ENCODE measurements at regions not wholly inside any gene's neighbourhood (a gene's known extent, or its start where the extent isn't known, plus 50 kb on each side); places are given as distances from the start of the nearest gene placed in this dataset.
A peak's percentile ranks its signal among the peaks of the same experiment; 100 is the strongest.

DNA sequence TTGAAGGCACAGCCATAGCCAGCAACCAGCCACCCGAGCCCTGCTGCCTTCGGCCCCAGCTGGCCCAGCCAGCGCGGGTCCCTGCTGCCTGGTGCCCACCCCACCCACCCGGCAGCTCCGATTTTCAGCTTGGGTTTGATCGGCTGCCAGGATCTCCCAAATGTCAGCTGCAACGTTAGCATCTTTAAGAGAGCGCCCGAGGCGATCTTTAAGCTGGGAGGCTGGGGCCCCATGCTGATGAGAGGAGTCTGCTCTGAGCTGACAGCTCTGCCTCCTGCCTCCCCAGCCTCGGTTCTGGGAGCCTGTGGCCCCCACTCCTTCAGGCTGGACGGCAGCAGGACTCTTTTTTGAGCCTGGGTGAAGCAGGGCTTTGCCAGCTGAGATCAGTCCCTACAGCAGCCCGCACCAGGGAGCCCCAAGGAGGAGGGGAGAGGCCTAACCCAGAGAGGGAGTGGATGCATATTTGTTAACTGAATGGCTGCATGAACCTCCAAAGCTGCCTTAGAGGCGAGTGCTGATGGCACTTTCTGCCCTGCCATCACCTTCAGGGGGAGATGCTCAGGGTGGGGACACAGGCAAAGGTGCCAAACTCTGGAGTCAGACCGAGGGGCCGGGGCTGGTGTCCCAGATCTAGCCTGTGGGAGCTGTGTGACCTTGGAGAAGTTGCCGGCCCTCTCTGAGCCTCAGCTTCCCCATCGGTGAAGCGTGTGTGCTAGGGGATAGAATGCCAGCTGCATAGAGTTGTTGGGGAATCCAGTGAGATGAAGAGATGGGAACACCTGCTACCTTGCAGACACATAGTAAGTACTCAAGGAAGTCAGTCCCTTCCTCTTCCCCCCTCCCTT is 165.5 kb downstream of the C9orf50 start:
- 75 to 80% methylated on average over 20 of the region's 20 CpGs for WGBS, 2 donors
- H3K4me1 ChIP-seq: peaks cover 0 to 45% (median 38%) of the 10 kb centered on the region in 4 donors
- no peaks in the 10 kb centered on the region for H3K9me3 ChIP-seq
- H3K27me3 ChIP-seq: no peaks in the 10 kb centered on the region
- TF ChIP-seq CTCF (IDR thresholded peaks at IDR 0.05): no peak
- no peak for TF ChIP-seq POLR2AphosphoS5 (IDR thresholded peaks at IDR 0.05)
- no peak for TF ChIP-seq EP300 (IDR thresholded peaks at IDR 0.05)
- TF ChIP-seq POLR2A (IDR thresholded peaks at IDR 0.05): no peak
- H3K4me3 ChIP-seq: no peak overlapping the region
- intact Hi-C loops (cut with DNase I): loop anchor here (5.0 kb wide), 2 partner anchors 73 to 97 kb away; no protein-coding TSS in a partner anchor
- no peak for DNase-seq
- H3K27ac ChIP-seq: no peak overlapping the region
- no peaks in the 10 kb centered on the region for H3K36me3 ChIP-seq

- TF ChIP-seq POLR2AphosphoS5 (IDR thresholded peaks at IDR 0.05) (no peak), EP300 (IDR thresholded peaks at IDR 0.05) (no peak), POLR2A (IDR thresholded peaks at IDR 0.05) (no peak), CTCF (IDR thresholded peaks at IDR 0.05) (no peak)
- no peaks in the 10 kb centered on the region for H3K27me3 ChIP-seq
- no peaks in the 10 kb centered on the region for H3K9me3 ChIP-seq
- H3K4me1 ChIP-seq: peaks cover 0 to 39% (median 32%) of the 10 kb centered on the region in 4 donors
- DNase-seq: no peak
- no peak overlapping the region for H3K27ac ChIP-seq
- intact Hi-C loops (cut with DNase I): loop anchor here (5.0 kb wide), 2 partner anchors 72 to 98 kb away; no protein-coding TSS in a partner anchor
- WGBS, 2 donors: 91 to 94% methylated on average over 8 of the region's 8 CpGs
- no peak overlapping the region for H3K4me3 ChIP-seq
- no peaks in the 10 kb centered on the region for H3K36me3 ChIP-seq
Observed at GRCh38 chr9:129454467-129455067, 166.3 kb downstream of the C9orf50 start.

DNA sequence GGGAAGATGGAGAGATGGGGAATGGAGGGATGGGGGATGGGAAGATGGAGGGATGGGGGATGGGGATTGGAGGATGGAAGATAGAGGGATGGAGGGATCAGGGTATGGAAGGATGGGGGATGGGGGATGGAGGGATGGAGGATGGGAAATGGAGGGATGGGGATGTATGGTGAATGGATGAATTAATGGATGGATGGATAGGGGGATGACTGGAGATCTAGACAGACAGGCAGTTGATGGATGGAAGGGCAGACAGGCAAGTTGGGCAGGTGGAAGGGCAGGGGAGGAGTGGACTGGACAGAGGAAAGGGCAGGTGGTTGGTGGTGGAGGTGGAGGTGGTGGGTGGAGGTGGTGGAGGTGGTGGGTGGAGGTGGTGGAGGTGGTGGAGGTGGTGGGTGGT is 167.2 kb downstream of the C9orf50 start:
- Histone ChIP-seq H3K36me3 (no peaks in the 10 kb centered on the region), H3K27ac (no peak overlapping the region), H3K4me3 (no peak overlapping the region), H3K27me3 (no peaks in the 10 kb centered on the region), H3K4me1 (peaks cover 0 to 31% (median 24%) of the 10 kb centered on the region in 4 donors), H3K9me3 (no peaks in the 10 kb centered on the region)
- no peak for DNase-seq
- intact Hi-C loops (cut with DNase I): no loop called here
- no peak for TF ChIP-seq CTCF (IDR thresholded peaks at IDR 0.05)
- no peak for TF ChIP-seq POLR2A (IDR thresholded peaks at IDR 0.05)
- TF ChIP-seq POLR2AphosphoS5 (IDR thresholded peaks at IDR 0.05): no peak
- TF ChIP-seq EP300 (IDR thresholded peaks at IDR 0.05): no peak

DNA sequence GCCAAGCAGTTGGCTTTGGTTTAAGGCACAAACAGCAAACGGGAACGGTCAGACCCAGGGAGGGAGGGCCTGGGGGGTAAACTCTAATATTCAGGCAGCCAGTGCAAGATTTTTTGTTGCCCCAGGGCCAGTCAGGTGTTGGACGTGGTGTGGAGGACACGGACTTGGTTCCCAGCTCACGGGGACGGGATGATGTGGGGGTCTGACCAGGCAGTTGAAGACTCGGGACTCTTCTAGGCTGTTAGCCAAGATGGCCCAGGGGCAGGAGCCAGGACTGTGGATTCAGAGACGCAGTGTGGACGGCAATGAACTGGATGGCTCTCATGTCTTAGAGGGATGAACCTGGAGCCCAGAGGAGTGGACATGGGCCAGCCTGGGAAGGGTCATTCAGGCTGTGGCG is 169.2 kb downstream of the C9orf50 start:
- intact Hi-C loops (cut with DNase I): no loop called here
- Histone ChIP-seq H3K36me3 (no peaks in the 10 kb centered on the region), H3K4me3 (no peak overlapping the region), H3K27me3 (no peaks in the 10 kb centered on the region), H3K27ac (peak overlapping the region; percentile 33 to 68 (median 64)), H3K9me3 (no peaks in the 10 kb centered on the region), H3K4me1 (peaks cover 0 to 20% (median 15%) of the 10 kb centered on the region in 4 donors)
- no peak for DNase-seq
- no peak for TF ChIP-seq EP300 (IDR thresholded peaks at IDR 0.05)
- TF ChIP-seq CTCF (IDR thresholded peaks at IDR 0.05): no peak
- TF ChIP-seq POLR2AphosphoS5 (IDR thresholded peaks at IDR 0.05): no peak
- TF ChIP-seq POLR2A (IDR thresholded peaks at IDR 0.05): no peak
- 78 to 86% methylated on average over 10 of the region's 10 CpGs for WGBS, 2 donors
